Retinal pigment epithelial cell (primary cell): ENCODE measurements at regions not wholly inside any gene's neighbourhood (a gene's known extent, or its start where the extent isn't known, plus 50 kb on each side); places are given as distances from the start of the nearest gene placed in this dataset.

Experiments used
- DNase-seq: peaks from one replicate; pipeline ENCODE4 v3.0.0-alpha.2; 2010; ENCODE audit warnings: low read depth
- H3K4me3 ChIP-seq: 2 replicates; pipeline ENCODE4 v1.5.1; 2011; ENCODE audit warnings: mild to moderate bottlenecking, low read length, control low read depth, moderate library complexity
- CTCF ChIP-seq: conservative IDR thresholded peaks from 2 replicates; pipeline ENCODE4 v1.5.1; 2011; ENCODE audit warnings: low read depth, low read length, control low read depth, inconsistent platforms

DNA sequence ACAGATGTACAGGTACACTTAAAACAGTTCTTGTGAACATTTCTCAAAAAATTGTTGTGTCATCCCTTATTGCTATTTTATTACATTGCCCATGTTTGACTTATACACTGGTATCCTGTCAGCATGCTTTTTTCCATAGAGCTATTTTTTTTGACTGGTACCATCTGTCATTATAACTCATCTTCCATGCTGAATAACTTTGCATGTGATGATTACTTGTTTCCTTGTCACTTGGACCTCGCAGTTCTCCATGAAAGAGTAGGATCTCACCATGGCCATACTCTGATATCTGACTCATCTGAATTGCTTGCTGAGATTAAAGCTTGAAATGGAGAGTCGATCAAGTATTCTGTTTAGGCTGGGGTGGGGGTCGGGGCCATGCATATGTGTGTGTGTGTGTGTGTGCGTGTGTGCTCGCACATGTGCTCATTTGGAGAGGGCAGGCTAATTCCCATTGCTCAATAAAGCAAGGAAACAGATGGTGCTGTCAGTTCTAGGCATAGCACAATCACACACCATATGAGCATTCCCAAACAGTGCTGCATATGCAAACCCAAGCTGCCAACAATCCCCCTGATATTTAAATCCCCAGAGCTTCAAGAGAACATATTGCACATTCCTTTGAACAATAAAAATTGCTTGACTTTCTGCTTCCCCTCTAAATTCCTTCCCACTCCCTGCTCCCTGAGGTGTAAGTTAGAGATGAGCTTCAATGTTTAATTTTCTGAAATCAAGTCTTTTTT lies 62.9 kb downstream of the NHLRC3 start:
- no peak for TF ChIP-seq CTCF
- H3K4me3 ChIP-seq, result no peak overlapping the region
- peak; percentile 30 for DNase-seq

DNA sequence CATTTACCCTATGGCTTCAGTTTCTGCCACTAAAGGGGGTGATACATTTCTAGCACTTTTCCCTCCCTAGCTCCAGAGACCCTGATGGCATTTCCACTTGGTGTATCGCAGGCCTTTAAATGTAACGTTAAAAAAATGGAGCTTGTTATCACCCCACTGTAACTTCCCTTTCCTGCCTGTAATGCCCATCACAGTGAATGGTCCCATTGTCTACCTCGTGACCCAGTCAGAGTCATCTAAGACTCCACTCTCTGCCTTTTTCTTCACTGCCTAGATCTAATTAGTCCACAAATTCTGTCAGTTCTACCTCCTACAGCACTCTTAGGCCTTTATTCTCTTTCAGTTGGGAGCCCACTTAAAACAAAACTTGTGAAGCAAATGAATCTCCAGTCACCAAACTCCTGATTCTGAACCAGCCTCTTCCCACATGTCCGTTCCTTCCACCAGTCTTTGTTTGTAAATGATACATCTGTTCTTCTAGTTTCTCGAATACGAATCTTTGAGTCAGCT lies 64.8 kb downstream of the NHLRC3 start:
- DNase-seq, result no peak
- TF ChIP-seq CTCF, result no peak
- no peak overlapping the region for H3K4me3 ChIP-seq

DNA sequence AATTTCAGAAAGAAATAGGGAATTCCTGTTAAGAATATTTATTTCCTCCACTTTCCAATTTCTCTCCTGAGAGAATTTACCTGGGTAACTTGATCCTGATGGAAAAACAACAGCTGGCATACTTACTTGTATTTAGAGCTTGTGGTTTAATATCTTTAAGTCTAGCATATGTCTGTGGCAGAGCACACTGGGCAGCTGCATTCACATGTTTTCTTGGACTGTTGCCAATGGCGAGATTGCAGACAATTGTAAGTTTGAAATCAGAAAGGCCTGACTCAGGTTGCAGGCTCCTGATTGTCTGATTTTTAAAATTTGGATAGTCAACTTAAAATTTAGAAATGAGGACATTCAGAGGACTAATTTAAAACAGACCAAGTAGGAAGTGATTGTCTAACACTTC lies 66.9 kb downstream of the NHLRC3 start:
- no peak overlapping the region for H3K4me3 ChIP-seq
- TF ChIP-seq CTCF, result no peak
- peak; percentile 23 for DNase-seq

DNA sequence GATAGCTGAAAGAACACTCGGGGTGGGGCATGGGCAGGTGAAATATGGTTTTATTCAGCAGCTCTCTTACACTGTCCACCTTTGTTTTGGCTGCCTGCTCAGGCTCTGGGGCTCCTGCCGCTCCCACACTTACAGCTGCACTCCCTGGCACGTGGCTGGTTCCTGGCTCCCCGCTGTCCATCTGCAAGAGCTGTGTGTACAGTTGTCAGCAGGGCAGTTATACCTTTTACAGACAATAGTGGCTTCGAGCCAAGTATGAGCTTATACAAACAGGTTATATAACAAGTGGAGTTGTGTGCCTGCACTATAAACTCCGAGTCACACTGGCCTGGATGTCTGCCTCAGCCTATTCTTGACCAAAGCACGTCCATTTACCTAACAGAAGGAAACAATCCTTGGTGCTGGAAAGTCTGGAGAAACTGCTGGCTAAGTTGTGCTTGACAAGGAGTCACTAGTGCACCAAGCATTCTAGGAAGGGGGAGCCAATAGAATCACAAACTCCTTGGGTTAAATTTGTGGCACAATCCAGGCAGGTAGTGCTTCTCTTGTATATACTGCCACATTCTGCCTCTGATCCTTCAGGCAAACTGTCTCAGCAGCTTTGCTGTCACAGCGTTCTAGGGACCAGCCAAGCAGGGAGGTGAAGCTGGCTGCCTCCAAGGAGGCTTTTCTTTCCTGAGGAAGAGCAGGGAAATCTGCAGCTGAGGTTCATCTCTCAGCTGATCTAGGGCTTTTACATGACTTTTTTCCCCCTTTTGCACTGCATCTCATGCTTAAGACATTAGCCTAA lies 68.2 kb downstream of the NHLRC3 start:
- TF ChIP-seq CTCF, result no peak
- no peak for DNase-seq
- H3K4me3 ChIP-seq, result no peak overlapping the region

- H3K4me3 ChIP-seq, result no peak overlapping the region
- TF ChIP-seq CTCF, result no peak
- no peak for DNase-seq
These were observed 69.3 kb downstream of the NHLRC3 start for GRCh38 chr13:39107561-39107960.

DNA sequence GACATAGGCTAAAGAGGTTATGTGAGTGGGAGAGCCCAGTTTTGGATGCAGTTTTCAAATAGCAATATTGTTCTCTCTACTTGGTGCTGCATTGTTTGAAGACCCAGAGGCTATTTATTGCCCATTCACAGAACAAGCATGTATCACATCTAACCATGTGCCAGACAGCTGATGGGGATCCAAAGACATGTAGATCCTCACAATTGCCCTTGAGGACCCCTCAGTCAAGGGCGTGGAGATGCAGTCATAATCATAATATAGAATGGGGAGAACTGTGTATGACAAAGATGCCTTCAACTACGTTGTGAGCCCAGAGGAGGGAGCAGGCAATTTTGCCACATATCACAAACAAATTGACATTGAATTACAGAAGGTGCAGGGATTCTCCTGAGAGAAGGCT lies 70.5 kb downstream of the NHLRC3 start:
- no peak for DNase-seq
- no peak overlapping the region for H3K4me3 ChIP-seq
- no peak for TF ChIP-seq CTCF
